Cardiac fibroblast (primary cell): ENCODE measurements at regions not wholly inside any gene's neighbourhood (a gene's known extent, or its start where the extent isn't known, plus 50 kb on each side); places are given as distances from the start of the nearest gene placed in this dataset.

Source experiments
- DNase-seq, 2 donors: peaks; one replicate each; pipeline versions ENCODE4 v3.0.0 to v3.0.0-alpha.2; 2010; ENCODE audit warnings: low read depth in 2 of 2
- H3K4me3 ChIP-seq, 2 donors: replicated peaks in 1 of 2; 1 replicate in 1 of 2; 2 replicates in 1 of 2; pipeline ENCODE4 v1.5.1; 2011; ENCODE audit warnings: low read depth in 2 of 2, low read length in 2 of 2, mild to moderate bottlenecking in 2 of 2, moderate library complexity in 1 of 2
- CTCF ChIP-seq: IDR thresholded peaks from one replicate; pipeline ENCODE4 v1.5.1; 2011; ENCODE audit warnings: low read depth, mild to moderate bottlenecking, low read length, inconsistent platforms

GRCh38 chr13:106691861-106692260 lies 123.9 kb upstream of the ARGLU1 start:
- no peak for DNase-seq
- no peak overlapping the region for H3K4me3 ChIP-seq
- TF ChIP-seq CTCF: no peak

GRCh38 chr13:106691341-106691740 lies 123.4 kb upstream of the ARGLU1 start:
- H3K4me3 ChIP-seq: no peak overlapping the region
- no peak for TF ChIP-seq CTCF
- DNase-seq: no peak

GRCh38 chr13:106690779-106691178 lies 122.8 kb upstream of the ARGLU1 start:
- DNase-seq: no peak
- no peak for TF ChIP-seq CTCF
- no peak overlapping the region for H3K4me3 ChIP-seq

- no peak overlapping the region for H3K4me3 ChIP-seq
- DNase-seq: no peak
- no peak for TF ChIP-seq CTCF
Observed at GRCh38 chr13:106689906-106690305, 122.0 kb upstream of the ARGLU1 start.

- H3K4me3 ChIP-seq: no peak overlapping the region
- TF ChIP-seq CTCF: no peak
- no peak for DNase-seq
Observed at GRCh38 chr13:106688940-106689339, 121.0 kb upstream of the ARGLU1 start.

- no peak for TF ChIP-seq CTCF
- no peak overlapping the region for H3K4me3 ChIP-seq
- DNase-seq: no peak
Observed at GRCh38 chr13:106686163-106686562, 118.2 kb upstream of the ARGLU1 start.

- no peak for TF ChIP-seq CTCF
- DNase-seq: no peak
- no peak overlapping the region for H3K4me3 ChIP-seq
Observed at GRCh38 chr13:106685143-106685542, 117.2 kb upstream of the ARGLU1 start.
